SK-N-SH (cell line): ENCODE measurements at regions not wholly inside any gene's neighbourhood (a gene's known extent, or its start where the extent isn't known, plus 50 kb on each side); places are given as distances from the start of the nearest gene placed in this dataset.

Experiments used
- CTCF ChIA-PET: fragments of 300-600, 350-600 bp; formaldehyde crosslinking; extraction: SDS; loops from one replicate; lab custom pipeline; 2021; lab: Yijun Ruan, JAX
- POLR2A ChIA-PET: fragments of 350-600 bp; sonication (Branson Sonifier 250); formaldehyde crosslinking; extraction: SDS; loops from one replicate; lab custom pipeline; 2020; ENCODE audit warnings: antibody characterized with exemption, inconsistent platforms; lab: Yijun Ruan, JAX
- DNase-seq: peaks from one replicate; pipeline ENCODE4 v3.0.0; 2012
- H2AFZ ChIP-seq: fragments of 200-600 bp; sonication (generic); 2 replicates; pipeline ENCODE4 v1.8.1; 2016; ENCODE audit warnings: antibody characterized with exemption, mild to moderate bottlenecking, low read depth
- H3F3A ChIP-seq: fragments of 200-600 bp; sonication (generic); replicated peaks from 2 replicates; pipeline ENCODE3; 2016; ENCODE audit warnings: antibody characterized with exemption, mild to moderate bottlenecking; ENCODE audit not compliant: insufficient read depth
- H3K27ac ChIP-seq, 2 experiments: fragments of 200-500 bp in 1 of 2; fragments of 200-600 bp in 1 of 2; sonication (Bioruptor generic) in 1 of 2; sonication (generic), shearing (Covaris generic) in 1 of 2; 2 replicates each; pipeline versions ENCODE4 v1.5.1 to v1.6.1; 2014 to 2016; ENCODE audit warnings: low read depth in 2 of 2, inconsistent platforms in 1 of 2, low read length in 1 of 2, mild to moderate bottlenecking in 1 of 2, mixed read lengths in 1 of 2
- H3K27me3 ChIP-seq: fragments of 200-600 bp; sonication (generic), shearing (Covaris generic); 2 replicates; pipeline ENCODE4 v1.6.1; 2016; ENCODE audit warnings: mixed run types; ENCODE audit not compliant: insufficient read depth
- H3K36me3 ChIP-seq, 2 experiments: fragments of 200-500 bp in 1 of 2; fragments of 200-600 bp in 1 of 2; sonication (Bioruptor generic) in 1 of 2; sonication (generic) in 1 of 2; replicated peaks in 1 of 2; 2 replicates each; pipeline versions ENCODE3 to v1.5.1; 2014 to 2016; ENCODE audit warnings: low read length in 1 of 2, mild to moderate bottlenecking in 1 of 2; ENCODE audit not compliant: insufficient read depth in 2 of 2, control insufficient read depth in 1 of 2
- H3K4me1 ChIP-seq, 2 experiments: fragments of 200-500 bp in 1 of 2; fragments of 200-600 bp in 1 of 2; sonication (Bioruptor generic) in 1 of 2; sonication (generic), shearing (Covaris generic) in 1 of 2; 2 replicates each; pipeline versions ENCODE4 v1.5.1 to v1.6.1; 2014 to 2016; ENCODE audit warnings: low read depth in 1 of 2, low read length in 1 of 2, mixed run types in 1 of 2; ENCODE audit not compliant: insufficient read depth in 2 of 2, control insufficient read depth in 1 of 2
- H3K4me2 ChIP-seq: fragments of 200-600 bp; sonication (generic), shearing (Covaris generic); 2 replicates; pipeline ENCODE4 v1.6.1; 2017; ENCODE audit warnings: mixed run types
- H3K4me3 ChIP-seq, 2 experiments: fragments of 200-500 bp in 1 of 2; fragments of 200-600 bp in 1 of 2; sonication (Bioruptor generic) in 1 of 2; sonication (generic), shearing (Covaris generic) in 1 of 2; 2 replicates each; pipeline versions ENCODE4 v1.5.1 to v1.8.1; 2014 to 2016; ENCODE audit warnings: low read depth in 2 of 2, inconsistent platforms in 1 of 2, low read length in 1 of 2, mild to moderate bottlenecking in 1 of 2, mixed read lengths in 1 of 2, moderate library complexity in 1 of 2
- H3K79me2 ChIP-seq: fragments of 200-600 bp; sonication (generic); 2 replicates; pipeline ENCODE4 v1.8.1; 2017; ENCODE audit warnings: mild to moderate bottlenecking; ENCODE audit not compliant: insufficient read depth
- H3K9ac ChIP-seq: fragments of 200-600 bp; sonication (generic); 2 replicates; pipeline ENCODE4 v1.6.1; 2017; ENCODE audit warnings: mixed run types
- H3K9me2 ChIP-seq: fragments of 200-600 bp; sonication (generic); 2 replicates; pipeline ENCODE4 v1.6.1; 2017; ENCODE audit warnings: mixed run types
- H3K9me3 ChIP-seq: fragments of 200-600 bp; sonication (generic); 2 replicates; pipeline ENCODE4 v1.6.1; 2017; ENCODE audit warnings: mixed run types, mild to moderate bottlenecking, moderate library complexity
- H4K20me1 ChIP-seq: fragments of 200-600 bp; sonication (generic); 2 replicates; pipeline ENCODE4 v1.6.1; 2017; ENCODE audit warnings: mild to moderate bottlenecking, mixed run types; ENCODE audit not compliant: insufficient read depth
- CTCF ChIP-seq: fragments of 200-600 bp; sonication (generic); IDR thresholded peaks from 2 replicates; pipeline ENCODE4 v1.6.1; 2017; ENCODE audit warnings: antibody characterized with exemption, mild to moderate bottlenecking, moderate library complexity
- EP300 ChIP-seq, 2 experiments: IDR thresholded peaks; 2 replicates each; pipeline versions ENCODE4 v1.4.0 to v1.6.1; 2012; ENCODE audit warnings: borderline replicate concordance in 1 of 2, low read depth in 1 of 2, low read length in 1 of 2
- FOXJ3 ChIP-seq: sonication (generic); formaldehyde crosslinking; IDR thresholded peaks from 2 replicates; pipeline ENCODE4 v1.5.1; 2020; ENCODE audit warnings: mild to moderate bottlenecking, missing genetic modification reagents
- GABPA ChIP-seq: IDR thresholded peaks from 2 replicates; pipeline ENCODE4 v1.4.0; 2012; ENCODE audit warnings: low read depth, mild to moderate bottlenecking
- IRF3 ChIP-seq: fragments of 150-350 bp; IDR thresholded peaks from 2 replicates; pipeline ENCODE4 v1.6.1; 2016; ENCODE audit warnings: mild to moderate bottlenecking, low read depth, low read length
- MXI1 ChIP-seq: IDR thresholded peaks from 2 replicates; pipeline ENCODE4 v1.6.1; 2012; ENCODE audit warnings: mild to moderate bottlenecking, low read depth, low read length, improper control_type of control experiment
- NFIC ChIP-seq: IDR thresholded peaks from 2 replicates; pipeline ENCODE4 v1.4.0; 2012; ENCODE audit warnings: borderline replicate concordance
- NRF1 ChIP-seq: IDR thresholded peaks from 2 replicates; pipeline ENCODE4 v1.6.1; 2012; ENCODE audit warnings: low read depth, mild to moderate bottlenecking, low read length
- PBX3 ChIP-seq: IDR thresholded peaks from 2 replicates; pipeline ENCODE4; 2012
- POLR2AphosphoS5 ChIP-seq: IDR thresholded peaks from 2 replicates; pipeline ENCODE4 v1.6.1; 2012; ENCODE audit warnings: low read depth, low read length
- RAD21 ChIP-seq: IDR thresholded peaks from 2 replicates; pipeline ENCODE4 v1.6.1; 2012; ENCODE audit warnings: mild to moderate bottlenecking, low read length
- RCOR1 ChIP-seq: fragments of 150-350 bp; IDR thresholded peaks from 2 replicates; pipeline ENCODE4 v1.6.1; 2017; ENCODE audit warnings: antibody characterized with exemption, low read length
- REST ChIP-seq: IDR thresholded peaks from 2 replicates; pipeline ENCODE4 v1.6.1; 2012; ENCODE audit warnings: mild to moderate bottlenecking, low read depth, low read length, moderate library complexity
- RXRA ChIP-seq: IDR thresholded peaks from 2 replicates; pipeline ENCODE4 v1.4.0; 2012; ENCODE audit warnings: low read depth, mild to moderate bottlenecking, borderline replicate concordance
- SIN3A ChIP-seq: IDR thresholded peaks from 2 replicates; pipeline ENCODE4 v1.6.1; 2012; ENCODE audit warnings: low read depth, mild to moderate bottlenecking, low read length, moderate library complexity, borderline replicate concordance
- TCF12 ChIP-seq: IDR thresholded peaks from 2 replicates; pipeline ENCODE4 v1.4.0; 2012
- TEAD4 ChIP-seq: IDR thresholded peaks from 2 replicates; pipeline ENCODE4 v1.4.0; 2012; ENCODE audit warnings: mild to moderate bottlenecking, borderline replicate concordance; ENCODE audit not compliant: insufficient read depth
- USF1 ChIP-seq: IDR thresholded peaks from 2 replicates; pipeline ENCODE4 v1.4.0; 2012; ENCODE audit warnings: low read depth, borderline replicate concordance
- USF2 ChIP-seq: fragments of 150-350 bp; IDR thresholded peaks from 2 replicates; pipeline ENCODE4 v1.6.1; 2017; ENCODE audit warnings: antibody characterized with exemption, low read length, low read depth, borderline replicate concordance
- WGBS: methylation state at CpG from one replicate; pipeline ENCODE4 v1.1.6; 2017; ENCODE audit warnings: low lambda C conversion rate; 5-methylcytosine and 5-hydroxymethylcytosine counted together

GRCh38 chr13:89660752-89661151 lies 1686.7 kb upstream of the MIR17HG start:
- Histone ChIP-seq H3K9me3 (no peaks in the 10 kb centered on the region), H3F3A (no peaks in the 10 kb centered on the region), H3K4me3 (no peak overlapping the region), H3K9ac (no peak overlapping the region), H3K27ac (no peak overlapping the region), H3K36me3 (no peaks in the 10 kb centered on the region), H3K79me2 (no peaks in the 10 kb centered on the region), H3K9me2 (no peaks in the 10 kb centered on the region), H4K20me1 (no peaks in the 10 kb centered on the region), H3K4me2 (no peak overlapping the region), H3K4me1 (no peaks in the 10 kb centered on the region), H3K27me3 (no peaks in the 10 kb centered on the region), H2AFZ (no peak overlapping the region)
- TF ChIP-seq EP300 (IDR thresholded peaks at IDR 0.05; ENCODE audit: borderline replicate concordance in 1 of 2, low read depth in 1 of 2, low read length in 1 of 2): no peak
- no peak for TF ChIP-seq USF1
- TF ChIP-seq IRF3: no peak
- no peak for TF ChIP-seq RXRA
- no peak for TF ChIP-seq SIN3A
- TF ChIP-seq FOXJ3 (CRISPR knock-in tag): no peak
- TF ChIP-seq RCOR1: no peak
- POLR2A ChIA-PET: no interaction called here
- CTCF ChIA-PET: no interaction called here
- no peak for DNase-seq

GRCh38 chr13:89673789-89674311 lies 1673.6 kb upstream of the MIR17HG start:
- no peak overlapping the region for H3K27ac ChIP-seq
- no peak overlapping the region for H2AFZ ChIP-seq
- no peaks in the 10 kb centered on the region for H3K9me3 ChIP-seq
- no peak for DNase-seq
- H3F3A ChIP-seq: no peaks in the 10 kb centered on the region
- no peaks in the 10 kb centered on the region for H3K79me2 ChIP-seq
- no peaks in the 10 kb centered on the region for H4K20me1 ChIP-seq
- WGBS: 27% methylated on average over 3 of the region's 3 CpGs
- ChIA-PET POLR2A (no interaction called here), CTCF (interaction anchor here (1.1 kb wide), 1 partner anchor 12 kb away, joined by 3 read pairs; no protein-coding TSS in a partner anchor)
- no peak overlapping the region for H3K4me2 ChIP-seq
- no peak overlapping the region for H3K9ac ChIP-seq
- peaks cover 0 to 5% of the 10 kb centered on the region in 2 experiments; a peak in 2 of 4 replicates for H3K4me1 ChIP-seq
- H3K9me2 ChIP-seq: no peaks in the 10 kb centered on the region; the same call in 1 of the 2 replicates
- H3K36me3 ChIP-seq: no peaks in the 10 kb centered on the region
- no peak overlapping the region for H3K4me3 ChIP-seq
- H3K27me3 ChIP-seq: no peaks in the 10 kb centered on the region
- TF ChIP-seq TCF12 (no peak), RAD21 (no peak), MXI1 (no peak), FOXJ3 (CRISPR knock-in tag) (no peak), TEAD4 (no peak), NRF1 (no peak), CTCF (no peak), GABPA (no peak), REST (no peak), PBX3 (no peak), NFIC (no peak), SIN3A (no peak), USF2 (no peak), POLR2AphosphoS5 (no peak)
